HCT116 (cell line): ENCODE measurements at regions not wholly inside any gene's neighbourhood (a gene's known extent, or its start where the extent isn't known, plus 50 kb on each side); places are given as distances from the start of the nearest gene placed in this dataset.

ENCODE experiments used
- ATAC-seq: fragments of 200-7000 bp; cut with Tn5 transposase; 2 replicates; pipeline ENCODE4 v1.9.1; 2020; ENCODE audit warnings: mild to moderate bottlenecking, moderate library complexity
- BruUV-seq: library from RNA; stranded (reverse); fragments of 400-500 nt; replicated peaks from 2 replicates; lab custom pipeline; 2021; lab: Mats Ljungman, UMichigan
- CTCF ChIA-PET: fragments of 300-600 bp; sonication (Branson Sonifier 250); formaldehyde crosslinking; loops from one replicate; lab custom pipeline; 2021; ENCODE audit warnings: antibody characterized with exemption; lab: Charles Lee
- POLR2A ChIA-PET: fragments of 300-600, 350-600 bp; sonication (Branson Sonifier 250); formaldehyde crosslinking; loops from one replicate; lab custom pipeline; 2021; ENCODE audit warnings: antibody characterized with exemption; lab: Charles Lee
- RAD21 ChIA-PET, 2 experiments: fragments of 300-600 bp; sonication (Branson Sonifier 250); formaldehyde crosslinking; loops; one replicate each; lab custom pipeline; 2023; ENCODE audit warnings: low total read pairs in 2 of 2; ENCODE audit not compliant: uncharacterized antibody in 2 of 2, unreplicated experiment in 2 of 2, low non-redundant PET in 1 of 2; lab: Charles Lee
- DNase-seq: peaks from one replicate; pipeline ENCODE4 v3.0.0-alpha.2; 2010; ENCODE audit warnings: low read depth, low spot score
- H2AFZ ChIP-seq: fragments of 200-600 bp; shearing (Covaris generic), sonication (generic); 2 replicates; pipeline ENCODE4 v1.6.1; 2017; ENCODE audit warnings: low read depth, mixed run types, mixed read lengths, antibody characterized with exemption, low read length; ENCODE audit not compliant: poor library complexity, severe bottlenecking
- H3K27ac ChIP-seq: 2 replicates; pipeline ENCODE4 v1.5.1; 2012; ENCODE audit warnings: low read depth, low read length
- H3K27me3 ChIP-seq: fragments of 200-600 bp; sonication (generic); 2 replicates; pipeline ENCODE4 v1.6.1; 2016; ENCODE audit warnings: mixed run types, low read length, mixed read lengths; ENCODE audit not compliant: insufficient read depth
- H3K36me3 ChIP-seq, 2 experiments: fragments of 200-500 bp in 1 of 2; fragments of 200-600 bp in 1 of 2; sonication (Bioruptor generic) in 1 of 2; sonication (generic) in 1 of 2; 2 replicates each; pipeline versions ENCODE4 v1.5.1 to v1.6.1; 2014 to 2016; ENCODE audit warnings: low read length in 2 of 2, inconsistent platforms in 1 of 2, mixed read lengths in 1 of 2, mixed run types in 1 of 2; ENCODE audit not compliant: insufficient read depth in 2 of 2, control insufficient read depth in 1 of 2
- H3K4me1 ChIP-seq, 2 experiments: fragments of 200-600 bp in 1 of 2; sonication (generic) in 1 of 2; 2 replicates each; pipeline versions ENCODE4 v1.5.1 to v1.6.1; 2012 to 2017; ENCODE audit warnings: low read length in 2 of 2, inconsistent platforms in 1 of 2, mild to moderate bottlenecking in 1 of 2, mixed read lengths in 1 of 2, mixed run types in 1 of 2, moderate library complexity in 1 of 2; ENCODE audit not compliant: insufficient read depth in 2 of 2, control insufficient read depth in 1 of 2
- H3K4me2 ChIP-seq: fragments of 200-600 bp; sonication (generic); 2 replicates; pipeline ENCODE4 v1.6.1; 2017; ENCODE audit warnings: mixed run types, low read length, mixed read lengths
- H3K4me3 ChIP-seq, 2 experiments: fragments of 200-600 bp in 1 of 2; sonication (generic) in 1 of 2; replicated peaks in 1 of 2; 2 replicates each; pipeline ENCODE4 v1.5.1; 2011 to 2016; ENCODE audit warnings: low read length in 2 of 2, control low read depth in 1 of 2, low read depth in 1 of 2, mild to moderate bottlenecking in 1 of 2, mixed read lengths in 1 of 2, mixed run types in 1 of 2
- H3K79me2 ChIP-seq: fragments of 200-600 bp; sonication (generic); 2 replicates; pipeline ENCODE4 v1.6.1; 2017; ENCODE audit warnings: mild to moderate bottlenecking, mixed run types, low read length, moderate library complexity, mixed read lengths; ENCODE audit not compliant: insufficient read depth
- H3K9ac ChIP-seq: fragments of 200-600 bp; sonication (generic); 2 replicates; pipeline ENCODE4 v1.6.1; 2016; ENCODE audit warnings: low read length, mixed read lengths
- H3K9me2 ChIP-seq: fragments of 200-600 bp; sonication (generic), shearing (Covaris generic); 2 replicates; pipeline ENCODE4 v1.6.1; 2017; ENCODE audit warnings: mixed run types, mild to moderate bottlenecking, moderate library complexity; ENCODE audit not compliant: insufficient read depth
- H3K9me3 ChIP-seq, 2 experiments: fragments of 200-500 bp in 1 of 2; fragments of 200-600 bp in 1 of 2; sonication (Bioruptor generic) in 1 of 2; sonication (generic) in 1 of 2; 2 replicates each; pipeline ENCODE4 v1.6.1; 2014 to 2017; ENCODE audit warnings: low read length in 2 of 2, mixed read lengths in 2 of 2, inconsistent platforms in 1 of 2, low read depth in 1 of 2, mild to moderate bottlenecking in 1 of 2, mixed run types in 1 of 2, moderate library complexity in 1 of 2; ENCODE audit not compliant: control insufficient read depth in 1 of 2, insufficient read depth in 1 of 2
- H4K20me1 ChIP-seq: fragments of 200-600 bp; sonication (generic), shearing (Covaris generic); 2 replicates; pipeline ENCODE4 v1.6.1; 2017; ENCODE audit warnings: mixed run types, mild to moderate bottlenecking, moderate library complexity; ENCODE audit not compliant: insufficient read depth
- ATF3 ChIP-seq: IDR thresholded peaks from 2 replicates; pipeline ENCODE4 v1.6.1; 2012
- CEBPB ChIP-seq: IDR thresholded peaks from 2 replicates; pipeline ENCODE4 v1.6.1; 2012; ENCODE audit warnings: low read depth
- EGR1 ChIP-seq: IDR thresholded peaks from 2 replicates; pipeline ENCODE4 v1.6.1; 2012; ENCODE audit warnings: low read depth
- ELF1 ChIP-seq: IDR thresholded peaks from 2 replicates; pipeline ENCODE4 v1.6.1; 2012; ENCODE audit warnings: low read depth, borderline replicate concordance
- EZH2phosphoT487 ChIP-seq: fragments of 200-600 bp; IDR thresholded peaks from 2 replicates; pipeline ENCODE4 v1.6.1; 2018; ENCODE audit warnings: antibody characterized with exemption, borderline replicate concordance
- JUND ChIP-seq: IDR thresholded peaks from 2 replicates; pipeline ENCODE4 v1.6.1; 2012
- POLR2A ChIP-seq: IDR thresholded peaks from 2 replicates; pipeline ENCODE4 v1.7.0; 2011; ENCODE audit warnings: borderline replicate concordance; ENCODE audit not compliant: insufficient read depth, insufficient read length; ENCODE audit errors: extremely low read depth
- POLR2AphosphoS5 ChIP-seq: IDR thresholded peaks from 2 replicates; pipeline ENCODE4 v1.6.1; 2011; ENCODE audit warnings: mild to moderate bottlenecking, low read depth, low read length, moderate library complexity
- REST ChIP-seq: IDR thresholded peaks from 2 replicates; pipeline ENCODE4 v1.6.1; 2012; ENCODE audit warnings: low read depth
- SIN3A ChIP-seq: IDR thresholded peaks from 2 replicates; pipeline ENCODE4 v1.6.1; 2012; ENCODE audit warnings: low read depth
- SRF ChIP-seq: IDR thresholded peaks from 2 replicates; pipeline ENCODE4 v1.6.1; 2012; ENCODE audit warnings: low read depth
- TCF7L2 ChIP-seq: IDR thresholded peaks from 2 replicates; pipeline ENCODE4 v1.7.0; 2011; ENCODE audit warnings: borderline replicate concordance, inconsistent platforms; ENCODE audit not compliant: insufficient read depth, insufficient read length; ENCODE audit errors: extremely low read depth
- ZBTB33 ChIP-seq: IDR thresholded peaks from 2 replicates; pipeline ENCODE4 v1.6.1; 2011; ENCODE audit warnings: mild to moderate bottlenecking, low read length, moderate library complexity; ENCODE audit not compliant: insufficient replicate concordance; ENCODE audit errors: extremely low read depth
- ZNF274 ChIP-seq: fragments of 200-500 bp; sonication (Bioruptor generic); IDR thresholded peaks from 2 replicates; pipeline ENCODE4 v1.6.1; 2014; ENCODE audit warnings: mild to moderate bottlenecking, low read depth, low read length, inconsistent platforms
- intact Hi-C: fragments of 100-400 bp; cut with micrococcal nuclease; formaldehyde crosslinking; loops from 2 replicates; pipeline ENCODE4 v1.10.0; 2022

DNA sequence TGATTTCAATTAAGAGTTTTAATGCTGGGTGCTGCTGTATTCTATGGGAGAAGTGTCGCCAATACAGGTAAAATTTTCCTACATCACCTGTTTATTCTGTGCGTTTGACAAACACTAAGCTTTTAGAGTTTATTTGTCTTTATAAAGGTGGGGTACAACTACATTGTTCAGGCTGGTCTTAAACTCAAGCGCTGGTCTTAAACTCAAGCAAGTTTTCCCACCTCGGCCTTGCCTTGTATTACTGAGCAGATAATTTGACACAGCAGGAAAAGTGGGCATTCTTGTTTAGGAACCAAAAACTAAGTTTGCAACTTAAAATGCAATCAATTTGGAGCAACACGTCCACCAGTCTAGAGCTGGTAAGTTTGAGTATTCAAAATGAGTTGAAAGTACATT lies 112.9 kb upstream of the BTN3A2 start:
- no peaks in the 10 kb centered on the region for H4K20me1 ChIP-seq
- H3K9me3 ChIP-seq = no peaks in the 10 kb centered on the region
- ATAC-seq (no peak), DNase-seq (no peak)
- RAD21 ChIA-PET = no interaction called here
- no peak overlapping the region for H3K9ac ChIP-seq
- no peaks in the 10 kb centered on the region for H3K9me2 ChIP-seq
- H3K4me2 ChIP-seq = no peak overlapping the region
- CTCF ChIA-PET = no interaction called here
- POLR2A ChIA-PET = no interaction called here
- no peak overlapping the region for H3K4me3 ChIP-seq
- H3K79me2 ChIP-seq = no peaks in the 10 kb centered on the region
- H3K27ac ChIP-seq = no peak overlapping the region
- H2AFZ ChIP-seq = no peak overlapping the region
- BruUV-seq = no TSS peak
- H3K4me1 ChIP-seq = no peaks in the 10 kb centered on the region
- no peaks in the 10 kb centered on the region for H3K27me3 ChIP-seq
- no peak for TF ChIP-seq SIN3A
- intact Hi-C loops = no loop called here
- no peaks in the 10 kb centered on the region for H3K36me3 ChIP-seq

DNA sequence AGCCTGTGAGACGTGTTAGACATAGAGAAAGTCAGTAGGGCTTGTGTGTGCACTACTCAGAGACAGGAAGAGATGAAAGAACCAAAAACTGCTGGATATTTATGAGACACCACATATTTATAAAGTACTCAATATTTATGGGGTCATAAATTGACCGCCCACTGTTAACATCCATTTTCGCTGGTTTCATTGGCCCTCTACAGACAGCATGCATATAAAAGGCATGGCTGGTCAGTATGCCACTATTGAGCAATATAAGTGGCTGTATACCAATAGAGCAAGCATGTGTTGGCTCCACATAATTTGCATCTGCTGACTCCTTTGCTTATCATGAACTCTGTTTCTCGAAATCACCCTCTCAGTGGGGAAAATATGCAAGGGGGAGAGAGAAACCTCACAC lies 110.3 kb upstream of the BTN3A2 start:
- TF ChIP-seq ELF1 = no peak
- no peak for TF ChIP-seq ATF3
- TF ChIP-seq TCF7L2 = no peak
- TF ChIP-seq POLR2A = no peak
- TF ChIP-seq EZH2phosphoT487 = no peak
- TF ChIP-seq JUND = no peak
- no peak for TF ChIP-seq CEBPB
- TF ChIP-seq EGR1 = no peak
- TF ChIP-seq SRF = no peak
- TF ChIP-seq REST = no peak
- TF ChIP-seq POLR2AphosphoS5 = no peak
- TF ChIP-seq ZBTB33 = no peak
- no peak for TF ChIP-seq ZNF274
- no peak overlapping the region for H3K27ac ChIP-seq
- ChIA-PET CTCF (no interaction called here), POLR2A (no interaction called here), RAD21 (no interaction called here)
- ATAC-seq = no peak
- intact Hi-C loops = no loop called here
- H3K79me2 ChIP-seq = no peaks in the 10 kb centered on the region
- H2AFZ ChIP-seq = no peak overlapping the region
- H3K36me3 ChIP-seq = no peaks in the 10 kb centered on the region
- no peaks in the 10 kb centered on the region for H4K20me1 ChIP-seq
- no peak for DNase-seq
- no peak overlapping the region for H3K4me2 ChIP-seq
- no peaks in the 10 kb centered on the region for H3K27me3 ChIP-seq
- no TSS peak for BruUV-seq
- H3K9me3 ChIP-seq = no peaks in the 10 kb centered on the region
- no peaks in the 10 kb centered on the region for H3K9me2 ChIP-seq
- H3K4me1 ChIP-seq = no peaks in the 10 kb centered on the region
- H3K4me3 ChIP-seq = no peak overlapping the region
- H3K9ac ChIP-seq = no peak overlapping the region
